NCI-H1105 (cell line): ENCODE measurements at regions not wholly inside any gene's neighbourhood (a gene's known extent, or its start where the extent isn't known, plus 50 kb on each side); places are given as distances from the start of the nearest gene placed in this dataset.
"Not testable (repeated sequence)": the region's sequence is repeated elsewhere in the genome, so short reads cannot be mapped to it uniquely, and the experiment has no call there.

Experiments used
- DNase-seq: peaks from one replicate; lab custom pipeline; 2025; lab: John Stamatoyannopoulos, UW

DNA sequence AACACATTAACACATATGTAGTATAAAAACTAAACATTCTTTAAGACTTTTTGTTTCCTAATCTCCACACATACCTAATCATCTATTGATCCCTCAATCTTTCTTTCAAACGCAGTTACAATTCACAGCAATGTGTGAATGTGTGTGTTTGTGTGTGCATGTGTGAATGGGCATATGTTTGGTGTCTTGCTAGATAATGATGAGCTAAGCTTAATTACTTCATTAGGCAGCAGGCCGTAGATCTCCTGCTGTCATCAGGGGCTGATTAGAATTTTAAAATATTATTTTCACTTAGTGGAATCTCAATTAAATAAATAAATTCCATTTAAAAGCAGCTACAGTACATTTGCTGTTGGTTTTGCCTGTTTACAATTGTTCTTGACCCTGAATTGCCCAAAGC, 187.8 kb upstream of the LHX8 start:
- no peak for DNase-seq

GRCh38 chr1:74949348-74949747, 184.8 kb upstream of the LHX8 start:
- not testable (repeated sequence) for DNase-seq

- DNase-seq = not testable (repeated sequence)
Measured at GRCh38 chr1:74951981-74952380, 182.2 kb upstream of the LHX8 start.

DNA sequence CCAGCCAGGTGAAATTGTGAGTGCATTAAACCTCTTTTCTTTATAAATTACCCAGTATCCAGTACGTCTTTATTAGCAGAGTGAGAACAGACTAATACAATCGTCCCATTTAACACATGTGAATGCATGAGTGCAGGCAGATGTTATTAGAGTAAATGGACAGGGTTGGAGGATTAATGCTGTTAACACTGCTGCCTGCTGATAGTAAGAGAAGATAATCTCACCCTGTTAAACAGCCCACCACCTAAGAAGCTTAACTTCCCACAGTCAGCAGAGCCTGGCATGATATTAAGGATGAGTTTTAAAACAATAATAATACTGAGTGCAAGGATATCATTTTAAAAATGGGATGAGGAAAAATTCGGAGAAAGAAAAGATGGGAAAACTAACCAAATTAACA, 181.4 kb upstream of the LHX8 start:
- no peak for DNase-seq

GRCh38 chr1:74953622-74954021, 180.6 kb upstream of the LHX8 start:
- no peak for DNase-seq

DNA sequence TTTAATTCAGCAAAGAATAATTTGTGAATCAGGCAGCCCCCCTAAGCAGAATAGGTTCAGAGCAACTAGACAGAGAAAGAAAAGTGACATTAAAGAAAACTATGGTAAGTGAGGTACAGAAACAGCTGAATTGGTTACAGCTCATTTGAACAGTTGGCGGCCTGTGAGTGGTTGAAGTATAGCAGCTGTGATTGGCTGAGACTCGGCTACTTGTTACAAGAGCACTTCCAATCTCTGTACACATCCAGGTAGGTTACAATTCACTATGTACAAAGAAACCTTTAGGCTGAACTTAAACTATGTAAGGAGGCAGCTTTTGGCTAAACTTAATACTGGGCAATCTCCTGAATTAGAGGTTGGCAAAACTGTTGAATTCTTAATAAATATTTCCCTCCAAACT, 171.1 kb upstream of the LHX8 start:
- DNase-seq = no peak

DNA sequence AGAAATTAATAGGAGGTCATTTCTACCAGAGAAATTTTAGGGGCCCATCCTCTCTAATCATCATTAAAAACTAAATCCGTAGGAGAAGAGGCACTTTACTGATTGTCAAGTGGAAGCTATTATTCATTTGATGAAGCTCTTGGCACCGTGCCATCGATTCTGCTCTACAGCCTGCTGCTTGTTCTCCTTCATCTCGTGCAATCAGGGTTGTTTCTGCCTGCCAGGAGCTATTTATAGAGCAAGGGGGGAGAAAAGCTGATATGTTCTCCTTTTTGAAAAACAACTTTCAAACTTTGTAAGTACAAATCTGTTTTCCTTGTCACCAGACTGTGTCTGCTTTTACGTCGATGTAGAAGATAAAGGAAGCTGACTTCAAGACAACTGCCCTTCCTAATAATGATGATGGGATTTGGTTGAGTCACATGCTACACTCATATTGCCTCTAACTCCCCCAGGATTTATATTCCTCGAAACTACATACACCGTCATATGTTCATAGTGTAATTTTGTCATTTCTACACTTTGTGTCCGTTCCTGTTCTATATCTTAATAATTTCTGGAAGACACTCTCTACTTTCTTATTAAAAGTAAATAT, 169.6 kb upstream of the LHX8 start:
- peak; percentile 97 for DNase-seq

DNA sequence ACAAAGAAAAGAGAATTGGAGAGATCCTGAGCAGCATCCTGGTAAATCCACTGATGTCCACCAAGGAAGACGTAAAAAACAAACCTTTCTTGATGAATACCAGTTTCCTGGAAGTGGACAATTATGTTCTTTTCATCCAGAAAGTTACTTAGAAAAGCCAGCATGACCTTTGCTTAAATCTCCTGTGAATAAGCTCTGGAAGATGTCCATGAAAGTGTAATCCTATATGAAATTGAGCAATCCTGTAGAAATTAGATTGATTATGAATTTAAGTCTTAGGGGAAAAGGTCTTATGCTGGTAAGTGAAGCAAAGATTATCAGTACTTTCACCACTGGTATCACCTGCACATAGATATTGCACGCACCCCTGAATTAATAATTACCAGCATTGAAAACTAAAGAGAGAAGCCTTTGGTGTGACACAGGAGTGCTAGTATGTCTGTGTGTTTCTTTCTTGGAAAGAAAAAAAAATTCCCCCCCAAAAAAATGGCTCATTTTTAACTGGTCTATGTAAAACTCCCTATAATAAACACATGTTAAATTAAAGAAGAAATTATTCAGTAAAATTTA, 164.5 kb upstream of the LHX8 start:
- DNase-seq = no peak

DNA sequence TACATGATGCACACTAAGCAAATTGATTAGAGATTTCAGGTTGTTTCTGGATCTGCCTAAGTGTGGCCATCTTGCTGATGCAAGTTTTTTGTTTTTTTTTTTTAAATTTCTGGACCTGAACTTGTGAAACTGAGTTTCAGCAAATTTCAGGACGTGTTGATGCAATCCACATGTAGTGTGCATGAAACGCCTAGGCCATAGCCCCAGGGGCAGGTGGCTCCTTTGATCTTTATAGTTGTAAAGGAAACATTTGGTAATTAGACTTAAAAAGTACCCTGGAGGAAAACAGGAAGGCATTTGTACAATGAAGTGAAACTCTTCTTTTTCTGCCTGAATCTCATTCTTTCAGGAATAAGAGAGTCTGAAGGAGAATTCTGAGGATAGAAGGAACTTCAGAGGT, 162.2 kb upstream of the LHX8 start:
- DNase-seq = no peak

DNA sequence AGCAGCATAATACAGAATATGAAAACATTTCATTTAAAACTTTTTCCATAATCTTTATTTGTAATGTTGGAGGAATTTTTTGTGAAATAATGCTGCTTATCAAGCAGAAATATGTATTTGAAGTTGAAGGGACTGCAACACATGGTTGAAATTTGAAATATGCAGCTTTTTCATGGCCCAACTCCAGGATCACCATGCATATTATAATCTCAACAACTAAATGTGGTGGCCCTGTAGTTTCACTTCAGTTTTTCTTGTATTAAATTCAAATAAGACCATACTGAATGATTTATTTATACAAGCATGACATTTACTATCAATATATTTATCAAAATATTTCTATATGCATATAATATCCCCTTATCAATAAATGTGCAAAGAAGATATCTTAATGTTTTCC, 157.7 kb upstream of the LHX8 start:
- DNase-seq = no peak

DNA sequence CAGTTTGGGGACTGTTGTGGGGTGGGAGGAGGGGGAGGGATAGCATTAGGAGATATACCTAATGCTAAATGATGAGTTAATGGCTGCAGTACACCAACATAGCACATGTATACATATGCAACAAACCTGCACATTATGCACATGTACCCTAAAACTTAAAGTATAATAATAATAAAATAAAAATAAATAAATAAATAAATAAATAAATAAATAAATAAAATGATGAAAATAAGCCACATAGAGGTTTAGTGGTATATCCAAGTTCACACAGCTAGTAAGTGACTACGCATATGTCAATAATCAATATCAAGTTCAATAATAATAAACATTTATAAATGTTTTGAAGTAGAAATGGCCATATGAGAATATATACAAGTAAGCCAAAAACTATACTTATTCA, 141.7 kb upstream of the LHX8 start:
- DNase-seq = not testable (repeated sequence)

GRCh38 chr1:74995821-74996220, 138.4 kb upstream of the LHX8 start:
- DNase-seq = peak; percentile 61

DNA sequence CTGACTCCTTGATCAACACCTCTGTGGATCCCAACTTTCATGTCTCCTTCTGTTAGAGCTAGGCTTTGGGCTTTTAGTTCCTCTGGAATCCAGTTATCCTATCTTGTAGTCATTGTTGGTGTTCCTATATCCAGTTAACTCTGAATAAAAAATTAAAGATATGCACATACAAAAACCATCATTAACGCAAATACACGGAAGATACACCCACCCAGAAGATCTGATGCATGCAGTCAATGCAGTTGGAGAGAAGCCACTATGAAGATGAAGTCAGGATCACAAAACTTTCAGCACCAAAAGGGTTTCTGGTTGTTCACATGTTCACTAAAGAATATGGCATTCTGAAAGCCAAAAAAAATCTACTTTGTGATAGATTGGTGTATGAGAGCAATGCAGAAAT, 123.6 kb upstream of the LHX8 start:
- DNase-seq = no peak

- DNase-seq = no peak
Measured at GRCh38 chr1:75014250-75014649, 119.9 kb upstream of the LHX8 start.

- no peak for DNase-seq
Measured at GRCh38 chr1:75023005-75023404, 111.2 kb upstream of the LHX8 start.

DNA sequence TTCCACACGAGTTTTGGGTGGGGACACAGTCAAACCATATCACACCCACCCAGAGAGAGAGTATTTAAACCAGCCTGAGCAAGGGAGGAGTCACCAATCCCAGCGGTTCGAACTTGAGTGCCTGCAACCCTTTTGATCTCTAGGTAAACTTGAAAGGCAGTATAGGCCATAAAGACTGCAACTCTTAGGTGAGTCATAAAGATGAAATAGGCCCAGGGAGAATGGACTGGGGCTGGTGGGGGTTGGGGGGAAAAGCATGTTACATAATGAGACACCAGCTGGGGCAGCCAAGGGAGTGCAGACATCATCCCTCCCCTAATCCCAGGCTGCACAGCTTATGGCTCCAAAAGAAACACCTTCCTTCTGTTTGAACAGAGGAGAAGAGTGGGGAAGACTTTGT, 99.8 kb upstream of the LHX8 start:
- DNase-seq = no peak

DNA sequence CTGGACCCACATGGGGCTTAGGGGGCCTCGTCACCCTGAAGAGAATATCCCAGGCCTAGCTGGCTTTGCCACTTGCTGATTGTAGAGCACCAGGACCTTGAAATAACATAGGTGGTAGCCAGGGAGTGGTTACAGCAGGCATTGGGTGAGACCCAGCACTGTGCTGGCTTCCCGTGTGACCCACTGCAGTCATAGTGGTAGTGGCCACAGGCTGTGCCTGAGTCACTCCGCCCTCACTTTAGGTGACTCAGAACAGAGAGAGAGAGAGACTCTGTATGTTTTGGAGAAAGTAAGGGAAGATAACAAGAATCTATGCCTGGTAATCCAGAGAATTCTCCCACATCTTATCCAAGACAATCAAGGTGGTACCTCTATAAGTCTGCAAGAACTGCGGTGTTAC, 98.7 kb upstream of the LHX8 start:
- no peak for DNase-seq

DNA sequence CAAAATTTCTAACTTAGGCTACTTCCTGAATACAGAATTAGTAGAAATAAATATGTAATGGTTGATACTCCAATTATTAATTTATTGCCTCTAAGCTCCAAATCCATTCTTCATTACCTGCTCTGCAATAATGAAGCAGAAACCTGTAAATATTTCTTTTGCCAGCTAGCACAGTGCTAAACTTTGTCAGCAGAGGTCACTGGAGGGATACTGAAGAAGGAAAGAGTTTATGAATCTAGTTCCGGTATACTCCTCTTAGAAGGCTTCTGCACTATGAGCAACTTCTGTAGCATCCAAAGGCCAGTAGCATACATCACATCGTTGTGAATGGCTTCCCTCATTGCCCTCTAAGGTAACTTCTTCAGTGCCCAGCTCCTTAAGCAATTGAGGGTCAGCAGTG, 81.0 kb upstream of the LHX8 start:
- no peak for DNase-seq

- no peak for DNase-seq
Measured at GRCh38 chr1:75058424-75058823, 75.8 kb upstream of the LHX8 start.

DNA sequence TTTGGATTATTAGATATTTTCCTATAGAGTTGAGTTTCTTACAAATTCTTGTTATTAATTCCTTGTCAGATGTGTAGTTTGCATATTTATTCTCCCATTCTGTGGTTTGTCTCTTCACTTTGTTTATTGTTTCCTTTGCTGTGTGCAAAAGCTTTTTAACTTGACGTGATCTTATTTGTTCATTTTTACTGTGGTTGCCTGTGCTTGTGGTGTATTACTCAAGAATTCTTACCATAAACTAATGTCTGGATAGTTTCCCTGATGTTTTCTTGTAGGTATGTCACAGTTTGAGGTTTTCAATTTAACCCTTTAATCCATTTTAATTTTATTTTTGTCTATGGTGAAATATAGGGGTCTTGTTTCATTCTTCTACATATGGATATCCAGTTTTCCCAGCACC, 72.1 kb upstream of the LHX8 start:
- DNase-seq = no peak

- no peak for DNase-seq
Measured at GRCh38 chr1:75067975-75068374, 66.2 kb upstream of the LHX8 start.

- DNase-seq = no peak
Measured at GRCh38 chr1:75074831-75075395, 59.3 kb upstream of the LHX8 start.

GRCh38 chr1:75079538-75080290, 54.5 kb upstream of the LHX8 start:
- DNase-seq = no peak
